ENCODE measurements at regions not wholly inside any gene's neighbourhood (a gene's known extent, or its start where the extent isn't known, plus 50 kb on each side); places are given as distances from the start of the nearest gene placed in this dataset.

DNA sequence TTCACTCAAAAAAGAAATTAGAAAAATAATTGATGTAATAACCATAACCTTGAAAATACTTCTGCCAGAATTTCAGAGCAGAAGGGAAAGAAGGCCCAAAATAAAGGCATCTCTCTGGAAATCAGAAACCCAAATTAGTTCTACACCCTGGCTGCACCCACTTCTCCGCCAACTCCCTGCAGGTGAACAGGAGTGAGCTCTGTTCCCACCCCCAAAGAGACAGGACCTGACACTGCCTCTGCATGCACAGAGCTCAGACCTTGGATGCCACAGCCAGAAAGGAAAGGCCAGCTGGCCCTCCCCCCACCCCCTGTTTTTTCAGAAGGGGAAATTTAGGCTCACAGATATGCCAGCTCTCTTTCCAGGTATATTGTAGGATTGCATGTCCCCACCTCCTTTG is 228.2 kb downstream of the BCL11B start:
- H3K4me1 ChIP-seq (ENCODE audit: control insufficient read depth, insufficient read depth, low read length): no peaks in the 10 kb centered on the region
- H3K18ac ChIP-seq (ENCODE audit: low read depth, low read length): no peak overlapping the region
- no peak overlapping the region for H2BK120ac ChIP-seq (ENCODE audit: low read depth, low read length)
- no peaks in the 10 kb centered on the region for H3K9me1 ChIP-seq (ENCODE audit: insufficient read depth, low read length)
- H3K79me1 ChIP-seq (ENCODE audit: low read depth in 1 of 2, low read length in 2 of 2): no peaks in the 10 kb centered on the region
- H3K4me3 ChIP-seq (ENCODE audit: insufficient read depth, low read depth, low read length): no peak overlapping the region
- dilution Hi-C loops (cut with HindIII; ENCODE audit: low sequenced_read_pairs, unreplicated experiment): no loop called here
- no peak overlapping the region for H4K91ac ChIP-seq (ENCODE audit: insufficient read depth, low read depth, low read length)
- H3K36me3 ChIP-seq (ENCODE audit: control insufficient read depth, insufficient read depth, low read length): no peaks in the 10 kb centered on the region
- peaks cover 53% of the 10 kb centered on the region for H3K9me3 ChIP-seq (ENCODE audit: control insufficient read depth, insufficient read depth, low read length)
- no peak overlapping the region for H3K23ac ChIP-seq (ENCODE audit: low read depth, low read length)
- DNase-seq (no peak), ATAC-seq (ENCODE audit: low read depth) (no peak)
- no peak overlapping the region for H2AFZ ChIP-seq (replicated peaks; ENCODE audit: low read length, poor library complexity)
- H4K8ac ChIP-seq (ENCODE audit: low read depth in 2 of 2, low read length in 2 of 2): no peak overlapping the region
- TF ChIP-seq RFX5 (IDR thresholded peaks at IDR 0.05; ENCODE audit: low read depth, low read length) (no peak), FOS (IDR thresholded peaks at IDR 0.05; ENCODE audit: low read depth, low read length) (no peak), CHD1 (IDR thresholded peaks at IDR 0.05; ENCODE audit: low read depth, low read length) (no peak), MAZ (IDR thresholded peaks at IDR 0.05; ENCODE audit: borderline replicate concordance, low read depth, low read length) (no peak), MXI1 (IDR thresholded peaks at IDR 0.05; ENCODE audit: borderline replicate concordance, low read depth, low read length) (no peak), CEBPB (IDR thresholded peaks at IDR 0.05; ENCODE audit: low read depth, low read length) (no peak), RAD21 (IDR thresholded peaks at IDR 0.05; ENCODE audit: low read length) (no peak), MAFK (IDR thresholded peaks at IDR 0.05; ENCODE audit: low read depth, low read length) (no peak), SMC3 (IDR thresholded peaks at IDR 0.05; ENCODE audit: low read depth, low read length) (no peak), POLR2A (IDR thresholded peaks at IDR 0.05; ENCODE audit: low read depth, low read length) (no peak), RCOR1 (IDR thresholded peaks at IDR 0.05; ENCODE audit: insufficient replicate concordance, low read length) (no peak), NFE2L2 (IDR thresholded peaks at IDR 0.05; ENCODE audit: low read depth, low read length) (no peak), BHLHE40 (IDR thresholded peaks at IDR 0.05; ENCODE audit: low read depth, low read length) (no peak)
- TF ChIP-seq, protein P1, sequence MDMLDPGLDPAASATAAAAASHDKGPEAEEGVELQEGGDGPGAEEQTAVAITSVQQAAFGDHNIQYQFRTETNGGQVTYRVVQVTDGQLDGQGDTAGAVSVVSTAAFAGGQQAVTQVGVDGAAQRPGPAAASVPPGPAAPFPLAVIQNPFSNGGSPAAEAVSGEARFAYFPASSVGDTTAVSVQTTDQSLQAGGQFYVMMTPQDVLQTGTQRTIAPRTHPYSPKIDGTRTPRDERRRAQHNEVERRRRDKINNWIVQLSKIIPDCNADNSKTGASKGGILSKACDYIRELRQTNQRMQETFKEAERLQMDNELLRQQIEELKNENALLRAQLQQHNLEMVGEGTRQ (IDR thresholded peaks at IDR 0.05; ENCODE audit: low read depth, low read length): no peak
- TF ChIP-seq, protein P2, sequence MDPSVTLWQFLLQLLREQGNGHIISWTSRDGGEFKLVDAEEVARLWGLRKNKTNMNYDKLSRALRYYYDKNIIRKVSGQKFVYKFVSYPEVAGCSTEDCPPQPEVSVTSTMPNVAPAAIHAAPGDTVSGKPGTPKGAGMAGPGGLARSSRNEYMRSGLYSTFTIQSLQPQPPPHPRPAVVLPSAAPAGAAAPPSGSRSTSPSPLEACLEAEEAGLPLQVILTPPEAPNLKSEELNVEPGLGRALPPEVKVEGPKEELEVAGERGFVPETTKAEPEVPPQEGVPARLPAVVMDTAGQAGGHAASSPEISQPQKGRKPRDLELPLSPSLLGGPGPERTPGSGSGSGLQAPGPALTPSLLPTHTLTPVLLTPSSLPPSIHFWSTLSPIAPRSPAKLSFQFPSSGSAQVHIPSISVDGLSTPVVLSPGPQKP (IDR thresholded peaks at IDR 0.05; ENCODE audit: borderline replicate concordance, low read depth, low read length): no peak
- TF ChIP-seq, protein P3, sequence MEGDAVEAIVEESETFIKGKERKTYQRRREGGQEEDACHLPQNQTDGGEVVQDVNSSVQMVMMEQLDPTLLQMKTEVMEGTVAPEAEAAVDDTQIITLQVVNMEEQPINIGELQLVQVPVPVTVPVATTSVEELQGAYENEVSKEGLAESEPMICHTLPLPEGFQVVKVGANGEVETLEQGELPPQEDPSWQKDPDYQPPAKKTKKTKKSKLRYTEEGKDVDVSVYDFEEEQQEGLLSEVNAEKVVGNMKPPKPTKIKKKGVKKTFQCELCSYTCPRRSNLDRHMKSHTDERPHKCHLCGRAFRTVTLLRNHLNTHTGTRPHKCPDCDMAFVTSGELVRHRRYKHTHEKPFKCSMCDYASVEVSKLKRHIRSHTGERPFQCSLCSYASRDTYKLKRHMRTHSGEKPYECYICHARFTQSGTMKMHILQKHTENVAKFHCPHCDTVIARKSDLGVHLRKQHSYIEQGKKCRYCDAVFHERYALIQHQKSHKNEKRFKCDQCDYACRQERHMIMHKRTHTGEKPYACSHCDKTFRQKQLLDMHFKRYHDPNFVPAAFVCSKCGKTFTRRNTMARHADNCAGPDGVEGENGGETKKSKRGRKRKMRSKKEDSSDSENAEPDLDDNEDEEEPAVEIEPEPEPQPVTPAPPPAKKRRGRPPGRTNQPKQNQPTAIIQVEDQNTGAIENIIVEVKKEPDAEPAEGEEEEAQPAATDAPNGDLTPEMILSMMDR (conservative IDR thresholded peaks at IDR 0.05; ENCODE audit: low read depth, low read length): no peak
- WGBS, 2 experiments (ENCODE audit: extremely low coverage in 2 of 2, insufficient read length in 1 of 2): no CpG with 5 or more reads among the region's 1 CpG
- intact Hi-C loops (cut with micrococcal nuclease): no loop called here
- POLR2A ChIA-PET (ENCODE audit: unreplicated experiment): no interaction called here
- no peaks in the 10 kb centered on the region for H3K27me3 ChIP-seq (ENCODE audit: control insufficient read depth, insufficient read depth, low read length)
- H2AK5ac ChIP-seq (ENCODE audit: low read depth, low read length): no peak overlapping the region
- no peak overlapping the region for H2BK20ac ChIP-seq (ENCODE audit: low read depth, low read length)
- no TSS peak for BruUV-seq (replicated peaks)
- H3K14ac ChIP-seq (replicated peaks; ENCODE audit: low read depth, low read length): no peak overlapping the region
- H3K4ac ChIP-seq (ENCODE audit: low read depth, low read length): no peak overlapping the region
- CTCF ChIA-PET: no interaction called here
- H2BK5ac ChIP-seq (ENCODE audit: low read depth, low read length, poor library complexity, severe bottlenecking): no peak overlapping the region
- no peak overlapping the region for H3K27ac ChIP-seq (ENCODE audit: insufficient read depth, low read length)
- no peak overlapping the region for H2BK15ac ChIP-seq (ENCODE audit: low read depth, low read length)
- no peaks in the 10 kb centered on the region for H4K20me1 ChIP-seq (ENCODE audit: insufficient read depth, low read length)
- H3K56ac ChIP-seq (ENCODE audit: extremely low read depth, insufficient read depth, low read length): no peak overlapping the region
- H4K5ac ChIP-seq (ENCODE audit: low read depth, low read length): no peak overlapping the region
- no peak overlapping the region for H3K4me2 ChIP-seq (ENCODE audit: low read depth, low read length)
- in situ Hi-C loops (cut with MboI; ENCODE audit: low sequenced_read_pairs): no loop called here
- H2AK9ac ChIP-seq (replicated peaks; ENCODE audit: low read depth, low read length, poor library complexity): no peak overlapping the region
- no peak overlapping the region for H3K9ac ChIP-seq (ENCODE audit: low read depth, low read length)

Data from IMR-90 (cell line).